Mucosa of gallbladder (tissue), 1 donor: ENCODE measurements at regions not wholly inside any gene's neighbourhood (a gene's known extent, or its start where the extent isn't known, plus 50 kb on each side); places are given as distances from the start of the nearest gene placed in this dataset.

Experiments
- DNase-seq: peaks from one replicate; pipeline ENCODE4 v3.0.0-alpha.2; 2020; ENCODE audit warnings: low spot score
- donor health status: DM: no; HTN: no; CAD: no.

DNA sequence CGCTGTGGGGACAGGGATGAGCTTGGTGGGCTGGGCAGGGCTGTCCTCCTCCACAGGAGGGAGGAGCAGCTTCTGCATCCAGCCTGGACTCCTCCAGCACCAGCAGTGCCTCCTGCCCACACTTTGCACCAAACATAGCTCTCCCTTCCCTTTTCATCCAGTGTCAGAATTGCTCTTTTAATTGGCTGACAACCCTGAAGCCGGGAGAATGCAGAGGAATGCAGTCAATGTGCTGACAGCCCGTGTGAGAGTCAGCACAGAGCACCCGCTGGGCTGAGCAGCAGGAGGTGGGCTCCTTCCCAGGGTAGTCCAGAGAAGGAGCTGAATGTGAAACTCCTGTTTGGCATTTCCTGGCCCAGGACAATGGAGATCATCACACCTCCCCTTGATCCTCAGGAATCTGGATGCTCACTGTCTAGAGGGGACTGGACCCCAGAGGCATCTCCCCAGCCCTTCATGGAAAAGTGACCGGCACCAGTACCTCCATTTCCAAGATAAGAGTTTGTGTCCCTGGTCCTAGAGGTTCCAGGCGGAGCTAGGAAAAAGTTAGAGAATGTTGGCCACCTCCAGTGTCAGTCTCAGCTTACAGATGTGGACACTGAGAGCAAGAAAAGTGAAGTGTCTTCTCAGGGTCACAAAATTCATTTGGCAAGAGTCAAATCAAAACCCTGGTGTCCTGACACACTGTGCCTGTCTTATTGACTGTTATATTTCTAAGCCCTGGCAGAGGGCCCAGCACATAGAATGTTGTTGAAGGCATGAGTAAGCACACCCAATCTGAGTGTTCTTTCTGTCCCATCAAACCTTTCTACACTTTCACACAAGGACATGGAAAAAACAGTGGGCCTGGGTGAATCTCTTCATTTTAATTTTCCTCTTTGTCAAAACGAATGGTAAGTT is 202.1 kb downstream of the SNX18 start:
- no peak for DNase-seq

DNA sequence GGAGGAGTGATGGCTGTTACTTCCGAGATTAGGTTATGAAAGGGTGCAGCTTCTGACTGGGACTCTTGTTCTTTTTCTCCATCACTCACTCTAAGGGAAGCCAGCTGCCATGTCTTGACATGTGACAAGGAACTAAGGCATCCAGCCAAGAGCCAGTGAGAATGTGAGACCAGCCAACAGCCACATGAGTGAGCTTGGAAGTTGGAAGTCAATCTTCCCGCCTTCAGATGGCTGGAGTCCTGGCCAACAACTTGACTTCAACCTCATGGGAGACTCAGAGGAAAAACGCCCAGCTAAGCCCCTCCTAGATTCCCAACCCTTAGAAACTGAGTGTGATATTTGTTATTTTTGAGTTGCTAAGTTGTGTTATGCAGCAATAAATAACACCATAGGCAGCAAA is 201.1 kb downstream of the SNX18 start:
- no peak for DNase-seq

DNA sequence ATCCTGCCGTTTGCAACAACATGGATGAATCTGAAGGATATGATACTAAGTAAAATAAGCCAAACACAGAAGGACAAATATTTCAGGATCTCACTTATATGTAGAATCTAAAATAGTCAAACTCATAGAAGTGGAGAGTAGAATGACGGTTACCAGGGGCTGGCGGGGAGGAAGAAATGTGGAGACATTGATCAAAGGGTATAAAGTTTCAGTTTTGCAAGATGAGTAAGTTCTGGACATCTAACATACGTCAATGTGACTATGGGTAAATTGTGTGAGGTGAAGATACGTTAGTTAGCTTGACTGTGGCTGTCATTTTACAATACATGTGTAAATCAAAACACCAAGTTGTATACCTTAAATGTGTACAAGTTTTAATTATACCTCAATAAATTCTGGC is 200.3 kb downstream of the SNX18 start:
- DNase-seq = no peak

DNA sequence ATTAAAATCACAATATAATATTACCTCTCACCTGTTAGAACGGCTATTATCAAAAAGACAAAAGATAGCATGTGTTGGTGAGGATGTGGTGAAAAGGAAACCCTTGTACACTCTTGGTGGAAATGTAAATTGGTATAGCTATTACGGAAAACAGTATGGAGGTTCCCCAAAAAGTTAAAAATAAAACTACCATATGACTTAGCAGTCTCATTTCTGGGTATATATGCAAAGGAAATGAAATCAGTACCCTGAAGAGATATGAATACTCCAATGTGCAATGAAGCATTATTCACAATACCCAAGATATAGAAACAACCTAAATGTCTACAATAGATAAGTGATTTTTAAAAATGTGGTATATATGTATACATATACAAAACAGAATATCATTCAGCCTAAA is 199.9 kb downstream of the SNX18 start:
- no peak for DNase-seq

DNA sequence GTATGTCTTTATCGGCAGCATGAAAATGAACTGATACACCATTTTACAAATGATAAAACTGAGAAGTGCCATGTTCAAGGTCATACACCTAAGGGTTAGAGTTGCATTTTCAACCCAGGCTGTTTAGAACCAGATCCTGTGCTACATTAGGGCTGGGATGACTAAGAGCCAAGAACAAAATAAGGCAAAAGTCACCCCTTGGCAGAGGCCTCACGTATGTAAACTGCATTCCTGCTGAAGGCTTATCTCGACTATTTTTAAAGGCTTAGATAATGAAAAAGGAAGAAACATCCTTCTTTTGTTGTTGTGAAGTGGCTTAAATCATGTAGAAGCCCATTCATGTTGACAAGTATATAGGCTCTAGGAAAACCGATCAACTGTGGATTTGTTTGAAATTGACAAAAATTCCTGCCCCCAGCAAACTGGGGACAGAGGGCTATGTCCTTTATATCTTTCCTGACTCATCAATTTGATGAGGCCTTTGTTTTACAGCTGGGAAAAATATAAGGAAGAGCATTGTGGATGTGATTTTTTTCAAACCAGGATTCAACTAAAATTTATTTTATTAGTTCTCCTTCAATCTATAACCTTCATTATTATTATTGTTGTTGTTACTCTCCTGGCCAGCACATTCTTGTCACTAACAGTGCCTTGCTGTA is 196.5 kb downstream of the SNX18 start:
- no peak for DNase-seq

DNA sequence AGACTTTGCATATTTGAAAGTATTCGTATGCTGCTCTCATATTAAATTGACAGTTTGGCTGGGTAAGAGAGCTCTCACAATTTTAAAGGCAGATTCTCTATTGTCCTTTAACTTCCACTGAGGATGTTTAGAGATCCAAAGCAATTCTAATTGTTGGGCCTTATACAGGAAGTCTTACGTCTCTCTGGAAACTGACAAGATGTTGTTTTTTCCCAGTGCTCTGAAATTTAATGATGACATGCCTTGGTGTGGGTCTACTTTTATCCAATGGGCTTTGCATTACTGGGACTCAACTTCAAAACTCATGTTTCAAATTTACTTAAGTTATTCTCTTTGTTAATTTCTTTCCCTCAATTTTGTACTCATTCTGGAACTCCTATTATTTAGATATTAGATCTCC is 191.5 kb downstream of the SNX18 start:
- DNase-seq = no peak

DNA sequence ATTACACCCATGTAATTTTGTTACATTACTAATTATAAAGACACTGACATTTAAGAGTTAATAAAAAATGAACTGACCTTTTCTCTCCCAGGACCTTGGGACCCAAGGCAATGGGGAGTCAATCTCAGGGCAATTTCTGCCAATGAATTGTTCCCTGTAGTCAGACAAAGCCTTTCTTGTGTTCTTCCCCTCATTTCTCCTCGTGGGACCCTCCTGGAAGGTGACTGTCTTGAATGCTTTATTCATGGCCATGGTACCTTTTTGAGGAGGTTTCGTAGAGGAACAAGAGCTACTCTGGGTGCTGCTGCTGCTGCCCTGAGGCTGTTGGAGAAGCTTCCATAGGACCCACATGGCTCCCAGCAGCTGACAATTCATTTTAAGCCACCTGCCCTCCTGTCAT is 190.3 kb downstream of the SNX18 start:
- DNase-seq = no peak

DNA sequence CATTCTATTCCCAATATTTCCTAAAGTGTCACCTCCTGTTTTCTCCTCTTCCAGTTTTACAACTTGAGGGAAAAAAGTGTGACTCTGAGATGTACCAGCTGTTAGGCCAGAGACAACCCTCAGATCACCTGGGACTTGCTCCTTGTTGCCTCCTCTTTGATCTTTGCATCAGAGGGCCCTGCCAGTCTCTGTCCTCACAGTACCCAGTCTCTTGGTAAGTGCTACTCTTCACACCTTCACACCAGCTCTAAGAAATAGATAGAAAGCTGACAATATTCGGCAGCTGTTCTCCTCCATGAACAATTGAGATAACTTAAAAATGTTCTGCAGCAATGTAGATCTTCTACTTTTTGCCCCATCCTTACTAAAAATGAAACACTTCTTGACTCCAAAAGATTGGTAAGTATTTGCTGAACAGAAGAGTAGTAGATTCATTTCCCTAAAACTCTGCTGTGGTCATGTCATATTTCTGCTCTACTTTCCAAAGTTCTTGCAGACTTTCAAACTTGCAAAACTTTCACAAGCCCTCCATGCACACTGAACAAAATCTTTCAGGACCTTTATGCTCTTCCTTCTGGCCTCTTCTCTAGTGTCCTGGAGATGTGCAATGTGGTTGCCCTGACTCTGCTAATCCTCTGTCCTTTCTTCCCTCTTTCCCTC is 188.6 kb downstream of the SNX18 start:
- no peak for DNase-seq

DNA sequence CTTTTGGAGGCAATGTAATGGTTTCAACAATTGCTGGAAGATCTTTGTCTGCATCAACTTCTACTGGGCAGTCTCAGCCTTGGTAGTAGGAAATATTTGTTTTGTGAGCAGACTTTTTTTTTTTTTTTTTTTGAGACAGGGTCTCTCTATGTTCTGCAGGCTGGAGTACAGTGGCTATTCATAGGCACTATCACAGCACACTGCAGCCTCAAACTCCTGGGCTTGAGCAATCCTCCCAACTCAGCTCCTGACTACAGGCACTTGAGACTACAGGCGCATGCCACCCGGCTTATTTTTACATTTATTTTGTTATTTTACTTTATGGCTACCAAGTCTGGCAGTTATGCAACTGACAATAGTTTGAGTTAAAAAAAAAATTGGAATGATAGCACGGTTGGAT is 187.3 kb downstream of the SNX18 start:
- no peak for DNase-seq

DNA sequence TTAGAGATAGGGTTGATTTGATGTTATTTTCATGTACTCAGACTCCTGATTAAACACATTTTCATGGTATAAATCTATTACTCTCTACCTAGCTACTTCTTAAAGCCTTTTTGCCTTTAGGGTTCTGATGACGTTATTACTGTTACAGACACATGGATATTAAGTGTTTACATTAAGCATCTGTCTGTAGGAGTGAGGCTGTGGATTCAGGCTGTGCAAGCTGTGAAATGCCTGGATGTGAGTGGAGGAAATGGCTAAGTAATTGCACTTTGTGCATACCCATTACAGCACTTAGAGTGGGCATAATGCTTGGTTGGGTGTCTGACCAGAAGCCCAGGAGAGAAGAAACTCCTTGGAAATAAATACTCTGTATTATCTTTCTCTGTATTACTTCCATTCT is 186.8 kb downstream of the SNX18 start:
- no peak for DNase-seq

DNA sequence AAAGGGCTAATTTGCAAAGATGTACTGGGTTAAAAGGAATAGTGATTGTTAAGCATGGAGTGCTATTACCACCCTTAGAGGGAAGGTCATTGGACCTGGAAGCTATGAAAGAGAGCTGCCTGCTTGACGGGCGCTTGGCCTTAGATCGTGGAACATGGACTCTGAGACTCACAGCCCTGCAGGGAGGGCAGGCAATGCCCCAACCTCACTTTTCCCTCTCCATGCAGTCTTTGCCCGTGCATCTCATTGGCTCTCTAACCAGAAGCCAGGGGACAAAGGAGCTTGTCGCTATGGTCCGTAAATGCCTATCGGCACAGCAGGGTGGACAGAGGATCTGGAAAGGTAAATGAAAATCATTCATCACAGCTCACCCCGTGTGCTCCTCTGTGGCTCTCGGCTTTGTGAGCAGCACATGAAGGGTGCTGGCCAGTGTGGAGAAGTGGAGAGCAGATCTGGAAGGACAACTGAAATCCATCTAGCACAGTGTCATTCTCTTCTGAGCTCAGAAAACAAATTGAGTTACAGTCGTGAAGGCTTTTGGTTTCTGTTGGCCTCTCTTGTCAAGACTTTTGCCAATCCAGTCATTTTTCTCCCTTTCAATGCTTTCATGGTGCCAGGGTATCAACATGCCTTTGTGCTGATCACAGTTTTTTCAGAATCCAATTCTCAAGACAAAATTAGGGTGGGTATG is 186.2 kb downstream of the SNX18 start:
- no peak for DNase-seq

DNA sequence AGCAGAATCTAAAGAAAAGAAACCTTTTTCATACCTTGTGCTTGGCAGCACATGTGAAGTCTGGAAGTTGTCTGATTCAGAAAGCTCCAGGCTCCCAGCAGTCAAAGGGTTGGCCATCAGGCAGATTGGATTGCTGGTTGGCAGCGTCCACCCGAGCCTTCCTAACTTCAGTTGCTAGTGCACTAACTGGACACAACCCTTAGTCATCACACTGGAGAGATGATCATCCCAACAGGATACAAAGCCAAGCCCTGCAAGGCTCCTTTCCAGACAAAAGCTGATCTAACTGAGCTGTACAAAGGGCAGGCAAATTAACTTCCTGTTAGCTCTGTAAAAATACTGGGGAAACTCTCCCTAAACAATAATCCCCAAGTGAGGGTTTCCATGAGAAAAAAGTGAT is 185.6 kb downstream of the SNX18 start:
- DNase-seq = peak; percentile 36

DNA sequence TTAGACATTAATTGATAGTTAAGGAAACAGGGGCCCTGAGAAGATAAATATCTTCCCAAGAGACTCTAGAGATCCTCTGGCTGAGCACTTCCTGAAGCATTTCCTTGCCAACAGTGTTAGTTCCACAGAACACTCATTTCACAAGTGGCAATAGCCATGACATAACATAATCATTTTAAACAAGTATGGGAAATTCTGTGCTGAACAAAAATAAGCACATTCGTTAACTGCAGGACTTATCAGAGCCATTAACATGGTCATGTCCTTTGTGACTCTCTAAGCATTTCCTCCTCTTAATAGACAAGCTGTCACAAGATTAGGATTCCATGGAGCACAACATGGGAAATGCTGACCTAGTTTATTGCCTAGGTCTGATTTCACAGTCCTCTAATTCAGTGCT is 184.9 kb downstream of the SNX18 start:
- no peak for DNase-seq

DNA sequence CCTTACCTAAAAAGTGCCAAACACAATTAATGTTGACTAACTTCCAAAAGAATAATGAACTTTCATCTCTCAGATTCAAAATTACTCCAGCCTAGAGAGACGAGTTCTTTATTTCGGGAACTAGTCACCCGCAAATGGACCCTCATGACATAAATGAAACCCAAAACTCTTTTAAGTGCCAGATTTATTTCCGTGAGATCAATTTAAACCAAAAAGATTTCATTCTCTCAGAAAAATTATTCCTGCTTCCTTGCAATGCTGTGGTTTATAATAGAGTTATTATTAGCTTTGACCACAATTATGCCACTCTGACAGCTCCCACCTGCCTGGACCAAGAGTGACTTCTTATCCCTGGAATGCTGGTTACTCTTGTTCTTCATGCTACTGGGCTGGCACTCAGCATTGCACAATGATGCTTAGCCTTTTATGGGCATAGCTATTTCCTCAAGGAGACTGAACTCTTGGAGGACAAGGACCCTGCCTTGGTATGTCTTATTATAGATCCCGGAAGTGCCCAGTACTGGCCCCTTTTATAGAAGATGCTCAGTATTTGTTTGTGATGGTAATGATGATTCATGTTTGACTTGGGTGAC is 183.5 kb downstream of the SNX18 start:
- DNase-seq = peak; percentile 75

DNA sequence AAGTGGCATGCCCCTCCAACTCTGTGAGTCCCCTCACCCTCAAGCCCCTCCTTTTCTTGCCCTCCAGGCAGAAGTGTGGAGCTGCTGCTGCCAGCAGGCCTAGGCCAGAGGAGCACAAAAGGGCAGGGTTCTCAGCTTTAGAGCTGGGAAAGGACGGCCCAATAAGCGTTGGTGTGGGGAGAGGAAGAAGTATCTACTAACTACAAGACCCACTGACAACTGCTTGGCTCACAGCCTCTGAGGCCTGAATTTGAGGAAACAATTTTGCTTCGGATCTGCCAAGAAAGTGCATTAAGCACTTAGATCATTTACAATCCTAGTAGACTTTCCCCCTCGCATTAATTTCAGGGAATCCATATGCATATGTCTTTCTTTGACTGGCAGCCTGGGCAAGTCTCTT is 179.4 kb downstream of the SNX18 start:
- no peak for DNase-seq

DNA sequence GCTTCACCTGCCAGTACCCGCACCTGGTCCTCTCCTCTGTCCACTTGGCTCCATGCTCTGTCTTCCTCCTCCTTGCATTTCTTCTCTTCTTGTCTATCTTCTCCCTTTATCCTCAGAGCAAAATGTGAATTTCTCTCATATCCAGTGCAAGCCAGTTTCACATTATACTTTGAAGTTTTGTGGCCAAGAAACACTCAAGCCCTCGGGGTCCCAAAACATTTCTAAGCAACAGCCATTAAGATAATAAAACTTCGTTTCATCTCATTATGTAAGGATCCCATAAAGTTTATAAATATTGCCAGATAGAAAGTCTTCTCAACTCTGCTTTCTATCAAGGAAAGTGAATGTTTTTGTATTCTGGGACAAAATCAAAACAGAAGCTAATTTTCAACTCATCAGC is 178.8 kb downstream of the SNX18 start:
- no peak for DNase-seq

DNA sequence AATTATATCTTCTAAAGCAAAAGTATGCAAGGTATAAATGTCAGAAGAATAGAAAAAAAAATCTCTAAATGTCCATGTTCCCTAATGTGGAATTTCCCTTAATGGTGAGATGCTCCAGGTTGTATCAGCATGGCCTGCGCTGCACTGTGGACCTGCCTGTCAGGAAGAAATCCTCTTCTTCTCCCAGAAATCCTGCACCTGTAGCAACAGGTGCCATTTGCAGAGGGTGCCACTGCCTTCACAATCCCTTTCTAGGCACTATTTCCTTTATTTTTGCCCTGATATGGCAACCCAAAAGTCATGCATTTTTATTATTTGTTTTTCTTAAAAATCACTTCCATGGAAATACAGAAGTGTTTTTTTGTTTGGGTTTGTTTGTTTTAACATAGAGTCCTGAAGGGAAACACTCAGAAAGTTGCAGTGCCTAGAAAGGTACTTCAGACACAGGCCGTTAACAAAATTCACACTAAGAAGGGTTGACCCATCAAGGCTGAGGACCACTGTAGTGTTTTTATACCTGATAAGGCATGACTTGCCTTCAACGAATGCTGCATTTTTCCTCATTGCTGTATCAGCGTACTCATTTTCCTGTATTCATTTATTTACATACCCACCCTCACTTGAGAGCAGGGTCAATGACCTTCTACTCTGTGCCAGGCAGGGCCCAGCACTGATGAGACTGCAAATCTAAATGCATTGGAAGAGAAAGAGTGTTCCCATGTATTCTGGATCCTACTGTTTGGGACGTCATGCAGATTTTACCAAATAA is 177.8 kb downstream of the SNX18 start:
- DNase-seq = no peak

DNA sequence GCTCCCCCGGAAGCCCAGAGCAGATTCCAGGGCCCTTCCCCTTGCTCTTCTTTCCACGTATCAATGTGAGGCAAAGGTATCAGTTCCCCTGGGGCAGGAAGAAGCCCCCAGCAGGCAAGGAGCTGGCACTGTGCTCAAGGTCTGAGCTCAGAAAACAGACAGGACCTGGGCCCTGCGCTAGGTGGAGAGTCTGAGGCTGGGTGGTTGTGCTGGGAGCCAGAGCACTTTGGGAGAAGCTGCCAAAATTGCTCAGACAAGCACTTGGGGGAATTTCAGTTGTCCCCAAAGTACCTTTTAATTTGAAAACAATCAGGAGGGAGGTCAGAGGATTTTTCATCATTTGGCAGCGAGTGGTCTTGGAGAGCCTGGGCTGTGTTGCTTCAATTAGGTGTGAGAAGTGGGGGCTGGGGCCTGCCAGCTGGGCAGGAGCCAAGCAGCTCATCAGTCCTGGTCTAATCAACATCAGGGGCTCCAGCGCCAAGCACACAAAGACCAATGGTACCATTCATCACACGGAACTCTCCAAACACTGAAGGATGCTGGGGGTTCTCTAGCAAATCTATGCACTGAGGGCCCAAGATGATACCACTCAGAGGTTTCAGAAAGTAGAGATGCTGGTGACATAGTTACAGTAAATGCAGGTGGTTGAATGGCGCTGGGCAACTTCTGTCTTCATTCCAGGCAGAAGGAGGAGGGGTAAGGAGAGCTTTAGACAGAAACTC is 176.5 kb downstream of the SNX18 start:
- no peak for DNase-seq

DNA sequence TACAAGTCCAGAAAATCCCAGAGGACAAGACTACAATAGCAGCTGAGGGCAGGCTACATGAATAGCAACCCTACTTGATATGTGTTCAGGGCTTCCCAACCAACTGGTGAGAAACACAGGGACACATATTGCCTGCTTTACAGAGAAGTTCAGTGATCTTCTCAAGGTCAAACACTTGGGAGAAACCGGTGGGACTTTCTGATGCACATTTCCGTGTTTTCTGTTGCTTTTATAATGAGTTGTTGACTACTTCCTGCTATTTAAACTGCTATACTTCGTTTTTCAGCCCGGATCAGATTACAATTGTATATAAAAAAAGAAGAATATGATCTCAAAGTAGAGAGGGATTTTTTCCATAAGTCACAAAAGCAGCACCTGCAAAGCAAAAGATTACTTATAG is 175.1 kb downstream of the SNX18 start:
- DNase-seq = no peak

DNA sequence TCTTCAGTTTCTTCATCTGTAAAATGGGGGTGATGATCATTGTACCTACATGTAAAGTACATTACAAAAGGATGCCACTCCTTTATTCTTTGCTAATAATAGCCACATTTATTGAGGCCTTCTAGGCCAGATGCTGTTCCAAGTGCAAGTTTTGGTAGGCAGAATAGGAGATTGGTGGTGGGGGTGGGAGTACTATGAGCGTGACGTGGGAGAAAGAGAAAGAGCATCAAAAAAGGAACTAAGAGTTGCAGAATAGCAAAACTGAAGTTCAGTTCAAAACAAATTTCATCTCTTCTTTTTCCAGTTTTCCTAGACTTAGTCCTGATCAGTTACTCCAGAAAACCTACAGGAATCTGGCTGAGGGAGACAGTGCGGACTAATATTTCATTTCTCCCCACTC is 174.1 kb downstream of the SNX18 start:
- no peak for DNase-seq
